GM20431 (cell line): ENCODE measurements at regions not wholly inside any gene's neighbourhood (a gene's known extent, or its start where the extent isn't known, plus 50 kb on each side); places are given as distances from the start of the nearest gene placed in this dataset.

Experiments
- in situ Hi-C: fragments of 300-500 bp; cut with MseI, MboI; formaldehyde crosslinking; loops from one replicate; pipeline ENCODE4 v1.15.0; 2020; ENCODE audit warnings: low sequenced_read_pairs; ENCODE audit not compliant: unreplicated experiment

GRCh38 chr16:64153718-64154117, 968.1 kb downstream of the CDH11 start:
- in situ Hi-C loops, result no loop called here

DNA sequence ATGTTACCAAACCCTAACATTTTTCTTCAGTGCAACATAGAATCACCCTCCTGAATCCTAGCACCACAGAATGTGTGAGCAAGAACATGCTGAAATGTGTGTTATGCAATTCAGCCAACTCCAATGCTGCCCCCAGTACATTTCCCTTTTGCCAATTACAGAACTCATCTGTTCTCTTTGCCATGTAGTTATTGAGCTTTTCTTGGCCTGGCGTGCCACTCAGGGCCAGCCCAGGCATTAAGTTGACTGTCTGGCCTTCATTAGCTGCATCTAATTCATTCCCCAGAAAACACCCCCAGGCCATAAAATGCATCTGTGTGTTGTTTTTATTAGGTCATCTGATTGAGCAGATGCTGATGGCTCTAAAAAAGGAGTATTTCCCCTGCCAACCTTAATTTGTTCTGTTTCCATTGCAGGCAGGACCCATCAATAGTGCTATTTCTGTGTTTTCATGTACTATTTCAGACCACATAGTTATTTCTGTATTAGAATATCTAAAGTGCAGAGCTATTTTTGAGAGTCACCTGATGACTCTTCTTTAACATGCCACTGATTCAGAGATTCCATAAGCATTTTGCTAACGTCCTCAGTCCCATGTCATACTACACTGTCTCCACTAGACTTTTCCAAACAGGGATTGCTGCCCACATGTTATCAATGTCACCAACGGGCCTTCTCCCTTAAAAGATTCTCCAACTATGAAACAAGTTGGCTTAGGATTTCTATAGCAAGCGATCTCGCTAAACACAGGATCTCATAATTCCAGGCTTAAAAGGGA, 969.7 kb downstream of the CDH11 start:
- in situ Hi-C loops, result no loop called here

- in situ Hi-C loops, result no loop called here
Observed at GRCh38 chr16:64150193-64150592, 971.7 kb downstream of the CDH11 start.

GRCh38 chr16:64149756-64150155, 972.1 kb downstream of the CDH11 start:
- in situ Hi-C loops, result no loop called here

DNA sequence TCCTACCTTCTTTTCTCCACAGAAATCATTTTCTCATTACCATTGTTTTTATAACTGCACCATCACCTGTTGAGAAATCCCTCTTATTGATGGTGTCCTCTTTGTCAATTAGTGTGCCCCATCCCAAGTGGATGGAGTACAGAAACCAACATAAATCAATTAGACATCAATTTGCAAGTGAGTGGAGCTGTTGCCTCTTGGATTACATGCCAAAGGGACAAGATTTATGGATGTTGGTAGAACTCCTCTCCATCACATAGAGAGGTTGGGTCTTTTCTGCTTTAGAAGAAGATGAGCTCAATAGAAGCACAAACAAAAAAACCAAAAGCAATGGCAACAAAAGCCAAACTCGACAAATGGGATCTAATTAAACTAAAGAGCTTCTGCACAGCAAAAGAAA, 973.5 kb downstream of the CDH11 start:
- in situ Hi-C loops, result no loop called here

DNA sequence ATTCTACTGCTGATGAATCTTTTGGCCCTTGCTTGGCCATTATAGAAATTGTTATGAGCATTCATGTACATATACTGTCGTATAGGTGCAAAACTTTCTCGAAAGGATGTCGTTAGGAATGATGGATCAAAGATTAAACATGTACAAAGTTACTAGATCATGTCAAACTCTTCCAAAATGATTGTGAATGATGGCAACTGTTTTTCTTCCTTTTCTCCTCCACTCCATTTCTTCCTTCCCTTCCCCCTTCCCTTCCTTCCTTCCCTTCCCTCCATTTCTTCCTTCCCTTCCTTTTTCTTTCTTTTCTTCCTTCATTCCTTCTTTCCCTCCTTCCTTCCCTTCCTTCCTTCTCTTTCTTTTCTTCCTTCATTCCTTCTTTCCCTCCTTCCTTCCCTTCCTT, 973.9 kb downstream of the CDH11 start:
- in situ Hi-C loops, result no loop called here

- in situ Hi-C loops, result no loop called here
Observed at GRCh38 chr16:64144617-64145016, 977.2 kb downstream of the CDH11 start.

- in situ Hi-C loops, result no loop called here
Observed at GRCh38 chr16:64138621-64139020, 983.2 kb downstream of the CDH11 start.

DNA sequence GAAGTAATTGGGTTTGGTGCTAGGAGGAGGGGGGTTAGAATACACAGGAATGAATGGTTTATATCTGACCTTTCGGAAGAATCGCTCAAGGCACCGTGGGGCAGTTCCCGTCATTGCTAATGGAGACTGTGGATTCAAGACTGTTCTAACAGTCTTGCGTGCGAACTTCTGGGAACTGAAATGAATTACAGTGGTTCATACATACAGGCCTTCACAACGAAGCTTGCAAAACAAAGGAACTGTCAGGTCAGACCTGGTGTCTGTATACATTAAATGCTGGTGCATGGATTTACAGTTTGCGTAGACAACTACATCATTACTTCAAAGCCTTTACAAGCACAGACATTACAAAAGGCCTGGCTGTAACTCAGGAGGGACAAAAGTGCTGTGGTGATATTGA, 983.9 kb downstream of the CDH11 start:
- in situ Hi-C loops, result no loop called here

DNA sequence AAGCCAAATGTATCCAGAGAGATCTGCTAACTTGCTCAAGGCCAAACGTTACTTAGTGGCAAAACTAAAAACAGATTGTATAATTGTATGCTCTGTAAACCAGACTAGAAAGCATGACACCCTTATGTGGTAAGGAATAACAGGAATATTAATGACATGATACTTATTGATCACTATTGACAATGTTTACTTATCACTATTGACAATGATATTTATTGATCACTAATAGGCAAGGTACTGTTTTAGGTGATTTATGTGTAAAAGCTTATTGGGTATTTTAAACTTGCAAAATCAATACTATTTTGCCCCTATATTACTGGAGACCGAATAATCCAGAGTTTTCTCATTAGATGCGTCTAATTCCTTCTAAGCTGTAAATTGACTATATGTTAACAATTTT, 985.1 kb downstream of the CDH11 start:
- in situ Hi-C loops, result no loop called here

DNA sequence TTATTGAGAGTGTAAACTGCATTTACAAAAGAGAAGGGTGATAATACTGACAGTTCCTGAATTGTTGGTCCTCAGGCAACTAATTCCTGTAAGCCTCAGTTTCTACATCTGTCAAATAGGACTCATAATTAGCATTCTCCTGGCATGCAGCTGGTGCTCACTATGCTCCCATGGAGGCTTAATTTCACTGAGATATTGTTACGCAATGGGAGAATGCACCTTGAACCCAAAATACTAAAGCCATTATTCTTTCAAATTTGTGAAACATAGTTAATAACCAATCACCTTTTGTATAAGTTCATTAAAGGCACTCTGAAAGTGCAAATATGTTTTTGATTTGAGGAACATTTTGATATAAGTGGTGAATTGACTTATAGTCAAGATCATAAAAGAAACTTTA, 985.5 kb downstream of the CDH11 start:
- in situ Hi-C loops, result no loop called here

DNA sequence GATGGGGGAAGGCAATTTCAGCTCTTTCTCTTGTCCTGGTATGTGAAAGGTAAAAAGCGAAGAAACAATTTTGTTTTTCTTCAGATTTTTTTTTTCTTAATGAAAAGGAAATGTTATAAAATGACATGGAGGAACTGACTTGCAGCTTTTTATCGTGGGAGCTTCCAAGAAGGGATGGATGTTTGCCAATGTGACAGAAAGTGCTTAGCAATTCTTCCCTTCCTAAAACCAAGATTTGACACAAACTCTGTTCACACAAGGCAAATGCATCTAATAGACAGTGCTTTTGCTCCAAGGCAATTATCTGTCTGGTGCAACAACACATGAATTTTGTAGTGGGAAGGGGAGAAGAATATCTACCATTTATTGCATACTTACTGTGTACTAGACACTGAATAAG, 988.5 kb downstream of the CDH11 start:
- in situ Hi-C loops, result no loop called here

DNA sequence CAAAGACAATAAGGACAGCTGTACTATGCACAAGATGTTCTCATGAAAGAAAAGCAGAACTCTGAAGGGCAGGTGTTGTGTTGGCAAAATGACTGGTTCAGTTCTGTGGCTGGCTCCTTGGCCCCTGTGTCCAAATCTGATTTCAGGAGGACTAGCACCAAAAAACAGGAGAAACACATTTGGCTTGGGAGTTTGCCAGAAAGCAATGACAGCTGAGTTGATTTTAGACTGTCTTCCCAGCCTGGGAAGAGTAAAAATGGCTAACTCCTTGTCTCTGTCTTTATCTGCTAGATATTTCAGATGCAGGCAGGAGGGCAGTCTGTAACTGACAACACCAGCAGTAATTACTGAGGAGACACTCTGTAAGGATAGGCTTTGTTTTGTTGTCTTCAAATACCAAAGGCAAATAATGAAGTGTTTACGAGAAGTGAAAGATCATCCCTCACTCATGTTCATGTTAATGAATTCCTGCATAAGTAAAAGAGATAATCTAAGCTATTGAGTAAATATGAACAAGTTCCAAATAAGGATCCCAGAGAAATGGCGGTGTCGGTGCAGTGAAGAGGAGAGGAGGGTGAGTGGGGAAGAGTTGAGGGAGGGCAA, 989.0 kb downstream of the CDH11 start:
- in situ Hi-C loops, result no loop called here

GRCh38 chr16:64132190-64132589, 989.7 kb downstream of the CDH11 start:
- in situ Hi-C loops, result no loop called here

GRCh38 chr16:64131423-64131822, 990.4 kb downstream of the CDH11 start:
- in situ Hi-C loops, result no loop called here

GRCh38 chr16:64130140-64130539, 991.7 kb downstream of the CDH11 start:
- in situ Hi-C loops, result no loop called here

DNA sequence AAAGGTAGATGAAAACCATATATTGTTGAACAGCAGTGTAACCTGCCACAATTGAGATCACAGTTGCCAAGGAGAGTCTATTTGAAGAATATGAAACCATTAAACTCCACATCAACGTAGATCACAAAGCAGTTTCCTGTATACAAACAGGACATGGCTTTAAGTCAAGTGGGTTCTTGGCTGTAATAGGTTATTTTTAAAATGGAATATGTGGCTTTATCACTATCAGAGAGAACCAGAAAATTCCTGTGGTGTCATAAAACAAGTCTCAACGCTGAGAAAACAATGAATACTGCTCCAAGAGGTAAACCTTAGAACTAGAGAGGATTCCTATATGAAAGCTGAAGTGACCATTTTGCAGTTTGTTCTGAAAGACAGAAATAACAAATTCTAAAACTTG, 999.7 kb downstream of the CDH11 start:
- in situ Hi-C loops, result no loop called here

GRCh38 chr16:64121473-64121872, 1000.4 kb downstream of the CDH11 start:
- in situ Hi-C loops, result no loop called here

DNA sequence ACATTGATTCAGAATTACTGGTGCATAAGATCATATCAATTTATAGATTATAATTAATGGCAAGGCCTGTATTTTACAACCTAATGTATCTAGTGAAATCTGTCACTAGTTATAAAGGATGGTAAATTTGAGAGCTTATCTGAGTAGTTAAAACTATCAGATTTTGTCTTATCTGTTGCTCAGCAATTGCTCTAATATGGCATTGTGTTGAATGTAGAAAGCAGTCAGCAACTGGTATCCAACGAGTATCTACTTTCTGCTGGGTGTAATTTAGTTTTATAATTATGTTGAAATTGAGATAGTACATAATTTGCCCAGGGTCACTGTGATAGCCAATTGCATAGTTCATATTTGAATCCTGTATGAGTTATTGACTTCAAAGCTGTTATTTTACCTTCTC, 1005.7 kb downstream of the CDH11 start:
- in situ Hi-C loops, result no loop called here

DNA sequence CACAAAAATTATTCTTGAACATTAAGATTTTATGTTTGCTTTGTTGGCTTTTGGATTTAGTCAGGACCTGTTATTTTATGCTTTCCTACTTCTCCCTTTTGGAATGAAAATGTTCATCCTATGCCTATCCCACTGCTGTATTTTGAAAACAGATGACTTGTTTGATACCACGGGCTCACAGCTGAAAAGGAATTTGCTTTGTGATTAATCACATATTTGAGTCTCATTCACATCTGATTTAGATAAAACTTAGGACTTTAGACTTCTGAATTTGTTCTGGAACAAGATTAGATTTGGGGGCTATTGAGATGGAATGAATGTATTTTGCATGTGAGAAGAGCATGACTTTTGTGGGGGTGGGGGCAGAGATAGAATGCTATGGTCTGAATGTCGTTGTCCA, 1012.6 kb downstream of the CDH11 start:
- in situ Hi-C loops, result no loop called here

DNA sequence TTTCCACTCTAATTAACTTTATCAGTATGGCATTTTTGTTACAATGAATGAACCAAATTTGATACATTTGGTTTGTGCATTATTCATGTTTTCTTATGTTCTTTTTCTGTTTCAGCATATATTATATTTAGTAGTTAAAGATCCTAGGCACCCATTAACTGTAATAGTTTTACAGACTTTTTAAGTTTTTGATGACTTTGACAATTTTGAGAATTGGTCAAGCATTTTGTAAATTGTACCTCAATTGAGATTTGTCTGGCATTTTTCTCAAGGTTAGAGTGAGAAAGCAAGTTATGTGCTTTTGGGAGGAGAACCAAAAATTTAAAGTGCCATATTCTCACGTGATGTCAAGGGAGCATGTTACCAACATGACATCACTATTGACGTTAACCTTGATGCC, 1019.2 kb downstream of the CDH11 start:
- in situ Hi-C loops, result no loop called here

- in situ Hi-C loops, result no loop called here
Observed at GRCh38 chr16:64098451-64098850, 1023.4 kb downstream of the CDH11 start.
